ENCODE measurements at regions not wholly inside any gene's neighbourhood (a gene's known extent, or its start where the extent isn't known, plus 50 kb on each side); places are given as distances from the start of the nearest gene placed in this dataset.
A peak's percentile ranks its signal among the peaks of the same experiment; 100 is the strongest.

- DNase-seq (ENCODE audit: low read depth, low spot score): no peak
- Histone ChIP-seq H3K9me3 (replicated peaks; ENCODE audit: control insufficient read depth, insufficient read depth, low read length) (no peaks in the 10 kb centered on the region), H3K79me2 (ENCODE audit: control insufficient read depth, insufficient read depth, low read length) (no peaks in the 10 kb centered on the region), H2AFZ (ENCODE audit: control insufficient read depth, low read depth, low read length) (no peak overlapping the region), H3K36me3 (ENCODE audit: control insufficient read depth in 2 of 2, insufficient read depth in 2 of 2, low read length in 1 of 2) (no peaks in the 10 kb centered on the region), H3K9ac (ENCODE audit: control insufficient read depth, insufficient read depth, low read length) (no peak overlapping the region), H3K27ac (ENCODE audit: control insufficient read depth, insufficient read depth) (no peak overlapping the region), H3K4me2 (ENCODE audit: control insufficient read depth, insufficient read depth) (no peak overlapping the region), H3K4me3 (no peak overlapping the region), H4K20me1 (ENCODE audit: control insufficient read depth, insufficient read depth) (no peaks in the 10 kb centered on the region), H3K27me3 (replicated peaks in 1 of 2; ENCODE audit: control insufficient read depth in 2 of 2, insufficient read depth in 2 of 2, low read length in 1 of 2) (no peaks in the 10 kb centered on the region), H3K4me1 (ENCODE audit: control insufficient read depth, insufficient read depth, low read length) (no peaks in the 10 kb centered on the region)
- ChIA-PET POLR2A (no interaction called here), CTCF (no interaction called here), RAD21 (ENCODE audit: unreplicated experiment) (no interaction called here), SMC1A (ENCODE audit: uncharacterized antibody, unreplicated experiment) (no interaction called here)
- no peak for FAIRE-seq
- no peak for TF ChIP-seq RELB (IDR thresholded peaks at IDR 0.05; ENCODE audit: low read depth)
- TF ChIP-seq MXI1 (IDR thresholded peaks at IDR 0.05; ENCODE audit: low read depth, low read length): no peak
- TF ChIP-seq RAD51 (IDR thresholded peaks at IDR 0.05): peak; percentile 27; the same call in 1 of the 2 replicates
- ATAC-seq: no peak
- 27% methylated on average over 15 of the region's 15 CpGs for WGBS (ENCODE audit: insufficient coverage, insufficient replicate concordance, low lambda C conversion rate, missing lambda C conversion rate)
- BruUV-seq (replicated peaks): no TSS peak
- intact Hi-C loops (cut with micrococcal nuclease; ENCODE audit: unreplicated experiment) (no loop called here), in situ Hi-C loops (cut with MboI) (no loop called here)
These were observed 663.9 kb downstream of the AJAP1 start for GRCh38 chr1:5318143-5318816.

GRCh38 chr1:5317391-5317790, 663.0 kb downstream of the AJAP1 start:
- ChIA-PET RAD21 (ENCODE audit: unreplicated experiment) (no interaction called here), CTCF (no interaction called here), POLR2A (no interaction called here), SMC1A (ENCODE audit: uncharacterized antibody, unreplicated experiment) (no interaction called here)
- no peaks in the 10 kb centered on the region for H3K4me1 ChIP-seq (ENCODE audit: control insufficient read depth, insufficient read depth, low read length)
- H3K9ac ChIP-seq (ENCODE audit: control insufficient read depth, insufficient read depth, low read length): no peak overlapping the region
- H2AFZ ChIP-seq (ENCODE audit: control insufficient read depth, low read depth, low read length): no peak overlapping the region
- H4K20me1 ChIP-seq (ENCODE audit: control insufficient read depth, insufficient read depth): no peaks in the 10 kb centered on the region
- H3K27me3 ChIP-seq (replicated peaks in 1 of 2; ENCODE audit: control insufficient read depth in 2 of 2, insufficient read depth in 2 of 2, low read length in 1 of 2): no peaks in the 10 kb centered on the region
- H3K4me3 ChIP-seq: no peak overlapping the region
- H3K9me3 ChIP-seq (replicated peaks; ENCODE audit: control insufficient read depth, insufficient read depth, low read length): no peaks in the 10 kb centered on the region
- in situ Hi-C loops (cut with MboI): no loop called here
- 22% methylated on average over 4 of the region's 4 CpGs for WGBS (ENCODE audit: insufficient coverage, insufficient replicate concordance, low lambda C conversion rate, missing lambda C conversion rate)
- BruUV-seq (replicated peaks): no TSS peak
- ATAC-seq (no peak), FAIRE-seq (no peak), DNase-seq (ENCODE audit: low read depth, low spot score) (no peak)
- intact Hi-C loops (cut with micrococcal nuclease; ENCODE audit: unreplicated experiment): no loop called here
- TF ChIP-seq CEBPB (IDR thresholded peaks at IDR 0.05; ENCODE audit: borderline replicate concordance in 1 of 2, low read depth in 2 of 2, low read length in 2 of 2) (no peak), BCL3 (IDR thresholded peaks at IDR 0.05; ENCODE audit: borderline replicate concordance, insufficient read depth, low read depth, low read length, poor library complexity, severe bottlenecking) (no peak), MTA2 (IDR thresholded peaks at IDR 0.05; ENCODE audit: low read depth) (no peak), MYB (IDR thresholded peaks at IDR 0.05; ENCODE audit: borderline replicate concordance, low read depth, low read length) (no peak), ZSCAN29 (IDR thresholded peaks at IDR 0.05) (no peak), HDAC2 (IDR thresholded peaks at IDR 0.05) (no peak), KLF5 (IDR thresholded peaks at IDR 0.05; ENCODE audit: partially characterized antibody) (no peak)
- H3K36me3 ChIP-seq (ENCODE audit: control insufficient read depth in 2 of 2, insufficient read depth in 2 of 2, low read length in 1 of 2): no peaks in the 10 kb centered on the region
- no peak overlapping the region for H3K4me2 ChIP-seq (ENCODE audit: control insufficient read depth, insufficient read depth)
- no peak overlapping the region for H3K27ac ChIP-seq (ENCODE audit: control insufficient read depth, insufficient read depth)
- no peaks in the 10 kb centered on the region for H3K79me2 ChIP-seq (ENCODE audit: control insufficient read depth, insufficient read depth, low read length)
